GM21723 (cell line): ENCODE measurements at regions not wholly inside any gene's neighbourhood (a gene's known extent, or its start where the extent isn't known, plus 50 kb on each side); places are given as distances from the start of the nearest gene placed in this dataset.

Experiments
- ATAC-seq: cut with Tn5 transposase; IDR thresholded peaks from one replicate; pipeline ENCODE4 v1.9.1; 2021; ENCODE audit warnings: mild to moderate bottlenecking, moderate library complexity; ENCODE audit not compliant: unreplicated experiment

DNA sequence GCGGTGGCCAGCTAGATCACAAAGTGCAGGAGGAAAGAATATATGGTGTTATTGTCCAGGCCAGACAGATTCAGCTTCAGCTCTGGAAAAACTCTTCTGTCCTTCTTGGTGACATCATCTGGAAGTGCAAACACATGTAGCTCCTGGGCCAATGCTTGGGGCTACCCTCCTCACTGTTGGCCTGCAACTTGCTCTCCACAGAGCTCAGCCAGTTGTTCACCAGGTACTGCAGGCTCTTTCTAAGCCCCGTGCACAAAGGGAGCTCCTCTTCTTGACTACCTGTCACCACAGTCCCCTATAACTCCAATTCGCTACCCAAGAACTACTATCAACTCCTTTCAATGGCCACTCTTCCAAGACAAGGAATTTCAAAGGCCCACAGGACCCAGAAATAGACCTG lies 1175.9 kb upstream of the CDH9 start:
- ATAC-seq, result no peak

DNA sequence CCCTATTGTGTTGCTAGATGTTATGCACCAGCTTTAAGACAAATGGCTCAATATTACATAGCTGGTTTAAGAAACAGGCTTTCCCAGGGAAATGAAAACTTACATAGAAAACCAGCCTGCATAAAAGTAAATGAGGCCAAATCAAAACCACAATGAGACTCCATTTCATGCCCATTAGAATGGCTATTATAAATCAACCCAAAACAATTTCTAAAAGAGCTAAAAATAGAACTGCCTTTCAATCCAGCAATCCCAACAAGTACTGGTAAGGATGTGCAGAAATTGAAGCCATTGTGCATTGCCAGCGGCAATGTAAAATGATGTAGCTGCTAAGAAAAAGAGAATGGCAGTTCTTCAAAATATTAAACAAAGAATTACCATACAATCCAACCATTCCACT lies 1170.0 kb upstream of the CDH9 start:
- no peak for ATAC-seq

- ATAC-seq, result no peak
Observed at GRCh38 chr5:28190011-28190410, 1151.6 kb upstream of the CDH9 start.

GRCh38 chr5:28174691-28175090 lies 1136.3 kb upstream of the CDH9 start:
- ATAC-seq, result no peak

GRCh38 chr5:28165096-28165495 lies 1126.7 kb upstream of the CDH9 start:
- ATAC-seq, result no peak

GRCh38 chr5:28164568-28164967 lies 1126.2 kb upstream of the CDH9 start:
- ATAC-seq, result no peak

DNA sequence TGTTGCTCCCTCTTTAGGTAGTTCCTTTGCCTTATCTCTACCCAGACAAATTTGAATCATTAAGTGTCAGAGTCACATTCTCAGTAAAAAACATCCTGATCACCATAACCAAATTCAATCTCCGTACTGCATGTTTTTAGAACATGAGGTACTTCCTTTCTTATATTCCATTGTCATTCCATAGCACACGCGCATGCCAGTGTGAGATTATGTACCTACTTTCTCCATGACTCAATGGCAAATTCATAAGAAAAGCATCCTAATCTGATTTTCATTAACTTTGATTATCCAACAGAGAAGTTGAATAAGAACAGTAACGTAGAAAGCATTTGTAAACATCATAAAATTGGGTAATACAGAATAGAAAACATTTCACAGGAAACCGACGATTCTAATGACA lies 1118.6 kb upstream of the CDH9 start:
- no peak for ATAC-seq

- ATAC-seq, result no peak
Observed at GRCh38 chr5:28143519-28143918, 1105.1 kb upstream of the CDH9 start.

- ATAC-seq, result no peak
Observed at GRCh38 chr5:28132151-28132550, 1093.8 kb upstream of the CDH9 start.

- ATAC-seq, result no peak
Observed at GRCh38 chr5:28117691-28118090, 1079.3 kb upstream of the CDH9 start.

DNA sequence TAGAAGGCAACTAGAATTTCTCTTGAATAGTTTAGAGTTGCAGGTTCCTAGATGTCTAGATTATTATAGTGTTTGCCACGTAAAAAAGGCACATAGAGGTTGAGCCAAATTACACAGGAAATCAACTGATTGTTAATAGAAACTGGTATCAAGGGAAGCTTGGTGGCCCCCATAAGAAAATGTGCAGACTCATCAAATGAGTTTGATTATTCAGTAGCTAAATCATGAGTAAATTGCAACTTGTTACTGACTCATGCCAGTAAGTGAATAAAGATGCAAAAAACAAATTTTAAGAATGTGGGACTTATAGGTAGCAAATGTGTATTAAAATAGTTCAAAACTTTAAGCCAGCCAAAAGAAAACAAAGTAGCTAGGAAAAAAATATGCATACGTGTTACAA lies 1078.9 kb upstream of the CDH9 start:
- no peak for ATAC-seq

- ATAC-seq, result no peak
Observed at GRCh38 chr5:28110781-28111180, 1072.4 kb upstream of the CDH9 start.

DNA sequence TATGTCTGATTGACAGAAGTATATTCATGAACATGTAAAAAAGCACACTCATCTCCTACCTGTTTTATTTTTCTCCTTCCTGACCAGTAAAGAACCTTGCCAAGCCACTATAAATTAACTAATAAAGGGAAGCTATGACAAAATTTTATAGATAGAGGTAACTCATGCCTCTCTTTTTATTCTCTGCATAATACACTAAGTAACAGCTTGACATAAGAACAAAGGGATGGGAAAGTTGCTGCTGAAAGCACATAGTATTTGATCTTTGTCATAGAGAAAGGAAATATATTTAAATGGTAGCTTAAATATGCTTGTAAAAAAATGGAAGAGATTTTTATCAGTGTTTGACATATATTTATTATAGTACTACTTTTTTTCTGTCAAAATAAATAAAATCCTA lies 1065.7 kb upstream of the CDH9 start:
- ATAC-seq, result no peak

DNA sequence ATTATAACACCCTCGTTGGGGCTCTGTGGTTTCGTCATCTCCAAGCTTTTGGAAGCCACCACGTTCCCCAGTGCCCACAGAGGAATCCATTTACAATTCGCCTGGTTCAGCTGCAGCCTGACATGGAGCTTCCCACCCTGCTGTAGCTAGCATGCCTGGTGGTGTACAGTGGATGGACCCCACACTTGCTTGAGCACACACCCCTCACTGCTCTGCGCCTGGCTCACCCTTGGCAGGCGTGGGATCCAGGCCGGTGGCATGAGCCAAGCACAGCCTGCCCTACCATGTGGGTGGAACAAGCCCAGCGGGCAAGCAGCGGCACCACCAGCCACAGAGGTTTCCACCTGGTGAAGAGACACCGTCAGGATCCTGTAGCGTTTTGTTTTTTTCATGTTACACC lies 1045.7 kb upstream of the CDH9 start:
- ATAC-seq, result no peak

GRCh38 chr5:28082610-28083009 lies 1044.2 kb upstream of the CDH9 start:
- ATAC-seq, result no peak

- ATAC-seq, result no peak
Observed at GRCh38 chr5:28077291-28078240, 1039.2 kb upstream of the CDH9 start.

DNA sequence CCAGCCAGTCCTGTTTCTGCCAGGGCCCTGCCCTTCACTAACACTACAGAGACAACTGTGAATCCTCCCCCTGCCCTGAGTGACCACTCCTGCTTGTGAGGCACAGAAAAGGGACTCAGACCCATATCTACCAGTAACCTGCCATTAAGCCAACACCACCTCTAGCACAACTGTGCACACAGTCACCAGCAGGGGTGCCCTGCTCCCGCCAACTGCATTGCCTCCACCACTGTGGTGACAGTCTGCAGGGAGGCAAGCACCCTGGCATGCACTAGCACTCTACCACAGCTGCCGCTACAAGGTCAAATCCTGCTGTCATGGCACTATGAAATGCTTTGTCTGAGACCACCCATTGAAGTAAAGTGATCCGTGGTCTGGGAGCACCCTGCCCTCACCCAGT lies 1028.5 kb upstream of the CDH9 start:
- no peak for ATAC-seq

DNA sequence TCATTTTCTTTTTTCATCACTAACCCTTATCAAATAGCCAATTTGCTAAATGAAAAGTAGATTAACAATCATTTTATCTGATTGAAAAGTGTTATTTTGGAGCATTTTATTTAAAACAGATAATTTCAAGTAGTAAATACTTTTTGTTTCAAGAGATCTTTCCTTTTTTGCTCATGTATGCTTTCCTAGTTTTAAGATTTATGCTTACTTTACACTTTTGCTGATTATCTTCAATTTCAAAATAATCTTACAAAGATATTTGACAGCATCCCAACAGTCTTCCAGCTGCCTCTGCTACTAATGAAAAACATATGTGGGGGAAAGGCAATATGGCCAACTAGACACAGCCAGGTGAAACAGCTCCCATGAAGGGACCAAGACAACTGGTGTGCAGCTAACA lies 1027.3 kb upstream of the CDH9 start:
- ATAC-seq, result no peak

DNA sequence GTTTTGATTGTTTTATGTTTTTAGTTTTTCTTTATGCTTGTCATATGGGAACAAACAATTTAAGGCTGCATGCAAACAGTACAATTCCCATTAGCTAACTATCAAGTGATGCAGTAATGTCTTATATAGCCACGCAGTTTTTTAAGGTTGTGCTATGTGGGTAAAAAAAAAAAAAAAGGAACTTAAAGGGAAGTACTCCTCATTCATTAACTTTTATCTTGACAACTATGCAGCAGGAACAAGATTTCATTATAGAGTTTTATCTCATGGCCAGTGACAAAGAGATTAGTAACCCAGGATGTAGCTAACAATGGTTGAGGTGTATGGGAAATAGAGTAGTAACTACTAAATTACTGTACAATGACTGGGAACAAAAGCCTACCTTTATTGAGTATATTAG lies 1008.2 kb upstream of the CDH9 start:
- ATAC-seq, result no peak

- ATAC-seq, result no peak
Observed at GRCh38 chr5:28027851-28028250, 989.5 kb upstream of the CDH9 start.

DNA sequence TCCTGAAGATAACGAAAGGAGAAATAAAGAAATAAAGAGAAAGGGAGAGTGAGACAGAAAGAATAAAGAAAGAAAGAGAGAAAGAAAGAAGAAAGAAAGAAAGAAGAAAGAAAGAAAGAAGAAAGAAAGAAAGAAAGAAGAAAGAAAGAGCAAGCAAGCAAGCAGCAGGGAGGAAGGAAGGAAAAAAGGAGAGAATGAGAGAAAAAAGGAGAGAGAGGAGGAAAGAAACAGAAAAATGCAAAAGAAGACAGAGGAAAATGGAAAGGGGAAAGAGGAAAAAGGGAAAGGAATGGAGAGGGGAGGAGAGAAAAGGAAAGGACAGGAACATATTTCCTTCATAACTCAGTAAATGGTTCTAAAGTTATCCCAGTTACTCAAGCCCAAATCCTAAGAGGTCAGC lies 978.8 kb upstream of the CDH9 start:
- ATAC-seq, result no peak

- ATAC-seq, result no peak
Observed at GRCh38 chr5:28014779-28015178, 976.4 kb upstream of the CDH9 start.

- no peak for ATAC-seq
Observed at GRCh38 chr5:28012538-28012937, 974.2 kb upstream of the CDH9 start.
